H9 (cell line): ENCODE measurements at regions not wholly inside any gene's neighbourhood (a gene's known extent, or its start where the extent isn't known, plus 50 kb on each side); places are given as distances from the start of the nearest gene placed in this dataset.
A peak's percentile ranks its signal among the peaks of the same experiment; 100 is the strongest.

Experiments
- DNase-seq: peaks from one replicate; pipeline ENCODE4 v3.0.0-alpha.2; 2017
- H2AFZ ChIP-seq: one replicate; pipeline ENCODE4 v1.6.1; 2013; ENCODE audit warnings: mild to moderate bottlenecking, low read length, control low read depth, moderate library complexity
- H2AK5ac ChIP-seq: 2 replicates; pipeline ENCODE4 v1.6.1; 2013; ENCODE audit warnings: low read length, control low read depth, mixed read lengths; ENCODE audit not compliant: insufficient read length
- H2BK120ac ChIP-seq: one replicate; pipeline ENCODE4 v1.6.1; 2013; ENCODE audit warnings: low read depth, mild to moderate bottlenecking, low read length, control low read depth, inconsistent platforms; ENCODE audit not compliant: poor library complexity, severe bottlenecking
- H2BK12ac ChIP-seq: 2 replicates; pipeline ENCODE4 v1.6.1; 2013; ENCODE audit warnings: low read length, control low read depth, mixed read lengths, low read depth; ENCODE audit not compliant: insufficient read length
- H2BK15ac ChIP-seq: 2 replicates; pipeline ENCODE4 v1.6.1; 2013; ENCODE audit warnings: low read depth, low read length, control low read depth
- H2BK20ac ChIP-seq: one replicate; pipeline ENCODE4 v1.6.1; 2013; ENCODE audit warnings: low read depth, mild to moderate bottlenecking, low read length, control low read depth, inconsistent platforms; ENCODE audit not compliant: poor library complexity, severe bottlenecking
- H2BK5ac ChIP-seq: 2 replicates; pipeline ENCODE4 v1.6.1; 2013; ENCODE audit warnings: low read length, control low read depth, mixed read lengths; ENCODE audit not compliant: insufficient read length
- H3K14ac ChIP-seq: 2 replicates; pipeline ENCODE4 v1.6.1; 2013; ENCODE audit warnings: low read length, control low read depth; ENCODE audit not compliant: insufficient read depth
- H3K18ac ChIP-seq: 2 replicates; pipeline ENCODE4 v1.6.1; 2013; ENCODE audit warnings: low read depth, mild to moderate bottlenecking, mixed read lengths, low read length, control low read depth; ENCODE audit not compliant: insufficient read length
- H3K23ac ChIP-seq: 2 replicates; pipeline ENCODE4 v1.6.1; 2013; ENCODE audit warnings: low read length, control low read depth, mixed read lengths, low read depth; ENCODE audit not compliant: insufficient read length
- H3K23me2 ChIP-seq: 2 replicates; pipeline ENCODE4 v1.6.1; 2013; ENCODE audit warnings: low read depth, mild to moderate bottlenecking, mixed read lengths, low read length, control low read depth; ENCODE audit not compliant: insufficient read length, poor library complexity, severe bottlenecking
- H3K27ac ChIP-seq: 2 replicates; pipeline ENCODE4 v1.5.1; 2013; ENCODE audit warnings: low read length, control low read depth, mixed read lengths, low read depth; ENCODE audit not compliant: insufficient read length
- H3K27me3 ChIP-seq: 2 replicates; pipeline ENCODE4 v1.6.1; 2013; ENCODE audit warnings: low read length, control low read depth, inconsistent platforms; ENCODE audit not compliant: insufficient read depth
- H3K4ac ChIP-seq: 2 replicates; pipeline ENCODE4 v1.6.1; 2013; ENCODE audit warnings: low read depth, mild to moderate bottlenecking, control low read depth, inconsistent platforms, low read length, moderate library complexity
- H3K4me1 ChIP-seq: 2 replicates; pipeline ENCODE4 v1.6.1; 2013; ENCODE audit warnings: low read length, control low read depth, inconsistent platforms; ENCODE audit not compliant: insufficient read depth
- H3K4me2 ChIP-seq: 2 replicates; pipeline ENCODE4 v1.6.1; 2013; ENCODE audit warnings: low read length, control low read depth, mixed read lengths; ENCODE audit not compliant: insufficient read length, insufficient read depth
- H3K56ac ChIP-seq: 2 replicates; pipeline ENCODE4 v1.6.1; 2013; ENCODE audit warnings: low read depth, mild to moderate bottlenecking, mixed read lengths, low read length, control low read depth; ENCODE audit not compliant: insufficient read length
- H3K79me1 ChIP-seq: 2 replicates; pipeline ENCODE4 v1.6.1; 2013; ENCODE audit warnings: low read depth, mild to moderate bottlenecking, moderate library complexity, low read length, control low read depth, inconsistent platforms; ENCODE audit not compliant: insufficient read depth, poor library complexity, severe bottlenecking
- H3K79me2 ChIP-seq: 2 replicates; pipeline ENCODE4 v1.6.1; 2013; ENCODE audit warnings: low read length, control low read depth, inconsistent platforms; ENCODE audit not compliant: insufficient read depth
- H3K9ac ChIP-seq: 2 replicates; pipeline ENCODE4 v1.6.1; 2013; ENCODE audit warnings: low read length, control low read depth, mixed read lengths; ENCODE audit not compliant: insufficient read length; ENCODE audit errors: extremely low read depth
- H3K9me3 ChIP-seq: one replicate; pipeline ENCODE4 v1.6.1; 2013; ENCODE audit warnings: low read depth, low read length, inconsistent platforms; ENCODE audit not compliant: control insufficient read depth
- H3T11ph ChIP-seq: one replicate; pipeline ENCODE4 v1.6.1; 2013; ENCODE audit warnings: mild to moderate bottlenecking, low read length, control low read depth, inconsistent platforms
- H4K20me1 ChIP-seq: one replicate; pipeline ENCODE4 v1.6.1; 2013; ENCODE audit not compliant: control insufficient read depth, insufficient read length, insufficient read depth
- H4K5ac ChIP-seq: 2 replicates; pipeline ENCODE4 v1.6.1; 2013; ENCODE audit warnings: low read depth, mild to moderate bottlenecking, mixed read lengths, low read length, control low read depth; ENCODE audit not compliant: insufficient read length
- H4K8ac ChIP-seq: replicated peaks from 2 replicates; pipeline ENCODE4 v1.6.1; 2013; ENCODE audit warnings: low read length, control low read depth, mixed read lengths, low read depth; ENCODE audit not compliant: insufficient read length
- H4K91ac ChIP-seq: 2 replicates; pipeline ENCODE4 v1.6.1; 2013; ENCODE audit warnings: low read depth, mild to moderate bottlenecking, moderate library complexity, mixed read lengths, low read length, control low read depth; ENCODE audit not compliant: insufficient read length
- H3K27ac Mint-ChIP-seq, 3 experiments: 2 replicates in 2 of 3; 3 replicates in 1 of 3; pipeline ENCODE4 v1.8.0; 2020 to 2021; ENCODE audit warnings: mixed read lengths in 3 of 3, mild to moderate bottlenecking in 1 of 3, moderate library complexity in 1 of 3
- H3K27me3 Mint-ChIP-seq: 2 replicates; pipeline ENCODE4 v1.8.0; 2021; ENCODE audit warnings: low read depth, mild to moderate bottlenecking, moderate library complexity, mixed read lengths
- H3K36me3 Mint-ChIP-seq, 3 experiments: 2 replicates in 2 of 3; 3 replicates in 1 of 3; pipeline ENCODE4 v1.8.0; 2020 to 2021; ENCODE audit warnings: low read depth in 3 of 3, mixed read lengths in 3 of 3; ENCODE audit not compliant: insufficient read depth in 1 of 3
- H3K4me1 Mint-ChIP-seq, 2 experiments: 2 replicates each; pipeline ENCODE4 v1.8.0; 2020; ENCODE audit warnings: mixed read lengths in 2 of 2
- H3K4me3 Mint-ChIP-seq, 2 experiments: 2 replicates in 1 of 2; 3 replicates in 1 of 2; pipeline ENCODE4 v1.8.0; 2020 to 2021; ENCODE audit warnings: mild to moderate bottlenecking in 2 of 2, mixed read lengths in 2 of 2, moderate library complexity in 1 of 2
- H3K9me3 Mint-ChIP-seq, 2 experiments: 2 replicates in 1 of 2; 3 replicates in 1 of 2; pipeline ENCODE4 v1.8.0; 2020; ENCODE audit warnings: mild to moderate bottlenecking in 2 of 2, mixed read lengths in 2 of 2, moderate library complexity in 1 of 2
- WGBS: extraction: QIAGEN DNeasy Blood & Tissue Kit; methylation state at CpG from one replicate; pipeline ENCODE4 v1.1.7; 2013; ENCODE audit warnings: missing lambda C conversion rate, low lambda C conversion rate, mixed read lengths; ENCODE audit not compliant: insufficient read length; ENCODE audit errors: extremely low coverage; 5-methylcytosine and 5-hydroxymethylcytosine counted together
- TF ChIP-seq, protein P1 (sequence below): fragments of 200-600 bp; sonication (generic); conservative IDR thresholded peaks from 3 replicates; pipeline ENCODE4 v1.8.0; 2021; ENCODE audit warnings: antibody characterized with exemption, mild to moderate bottlenecking

GRCh38 chr6:34617231-34617630 lies 61.1 kb upstream of the SPDEF start:
- Mint-ChIP-seq H3K27me3 (no peaks in the 10 kb centered on the region), H3K36me3 (peaks cover 0 to 2% (median 0%) of the 10 kb centered on the region in 3 experiments; a peak in 1 of 7 replicates), H3K4me1 (peaks cover 4 to 13% of the 10 kb centered on the region in 2 experiments), H3K4me3 (no peak overlapping the region), H3K27ac (peak overlapping the region in 1 of 3 experiments; percentile 4; a peak in 1 of 7 replicates), H3K9me3 (no peaks in the 10 kb centered on the region)
- H3K79me2 ChIP-seq = no peaks in the 10 kb centered on the region; the same call in 1 of the 2 replicates
- H3K4me1 ChIP-seq = no peaks in the 10 kb centered on the region
- no peak overlapping the region for H2BK12ac ChIP-seq
- H3K27me3 ChIP-seq = no peaks in the 10 kb centered on the region
- no peak overlapping the region for H2BK120ac ChIP-seq
- peaks cover 3% of the 10 kb centered on the region for H3K79me1 ChIP-seq
- H3K9ac ChIP-seq = no peak overlapping the region
- no peak overlapping the region for H3K14ac ChIP-seq
- TF ChIP-seq, protein P1, sequence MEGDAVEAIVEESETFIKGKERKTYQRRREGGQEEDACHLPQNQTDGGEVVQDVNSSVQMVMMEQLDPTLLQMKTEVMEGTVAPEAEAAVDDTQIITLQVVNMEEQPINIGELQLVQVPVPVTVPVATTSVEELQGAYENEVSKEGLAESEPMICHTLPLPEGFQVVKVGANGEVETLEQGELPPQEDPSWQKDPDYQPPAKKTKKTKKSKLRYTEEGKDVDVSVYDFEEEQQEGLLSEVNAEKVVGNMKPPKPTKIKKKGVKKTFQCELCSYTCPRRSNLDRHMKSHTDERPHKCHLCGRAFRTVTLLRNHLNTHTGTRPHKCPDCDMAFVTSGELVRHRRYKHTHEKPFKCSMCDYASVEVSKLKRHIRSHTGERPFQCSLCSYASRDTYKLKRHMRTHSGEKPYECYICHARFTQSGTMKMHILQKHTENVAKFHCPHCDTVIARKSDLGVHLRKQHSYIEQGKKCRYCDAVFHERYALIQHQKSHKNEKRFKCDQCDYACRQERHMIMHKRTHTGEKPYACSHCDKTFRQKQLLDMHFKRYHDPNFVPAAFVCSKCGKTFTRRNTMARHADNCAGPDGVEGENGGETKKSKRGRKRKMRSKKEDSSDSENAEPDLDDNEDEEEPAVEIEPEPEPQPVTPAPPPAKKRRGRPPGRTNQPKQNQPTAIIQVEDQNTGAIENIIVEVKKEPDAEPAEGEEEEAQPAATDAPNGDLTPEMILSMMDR = no peak
- H4K20me1 ChIP-seq = no peaks in the 10 kb centered on the region
- H3K18ac ChIP-seq = no peak overlapping the region
- H3K9me3 ChIP-seq = no peaks in the 10 kb centered on the region
- no peak overlapping the region for H3K56ac ChIP-seq
- no peak for DNase-seq
- no peak overlapping the region for H3T11ph ChIP-seq
- no peak overlapping the region for H4K5ac ChIP-seq
- H2BK15ac ChIP-seq = no peak overlapping the region
- no peak overlapping the region for H2AFZ ChIP-seq
- no CpG with 5 or more reads among the region's 7 CpGs for WGBS
- H3K27ac ChIP-seq = no peak overlapping the region
- no peak overlapping the region for H3K23ac ChIP-seq
- H3K4me2 ChIP-seq = no peak overlapping the region
- H4K8ac ChIP-seq = no peak overlapping the region
- no peaks in the 10 kb centered on the region for H3K23me2 ChIP-seq
- no peak overlapping the region for H4K91ac ChIP-seq
- H3K4ac ChIP-seq = no peak overlapping the region
- no peak overlapping the region for H2BK20ac ChIP-seq
- no peak overlapping the region for H2BK5ac ChIP-seq
- no peak overlapping the region for H2AK5ac ChIP-seq
